Adrenal gland (tissue), 9 donors: ENCODE measurements at regions not wholly inside any gene's neighbourhood (a gene's known extent, or its start where the extent isn't known, plus 50 kb on each side); places are given as distances from the start of the nearest gene placed in this dataset.

Source experiments
- DNase-seq, 7 donors: peaks; one replicate each; pipeline ENCODE4 v3.0.0-alpha.2; 2019 to 2020
- H3K27ac ChIP-seq, 5 donors: fragments of 200-600 bp; sonication (generic) in 4 of 5; 1 replicate in 3 of 5; 2 replicates in 2 of 5; pipeline versions ENCODE4 v1.5.1 to v1.8.0; 2016 to 2020; ENCODE audit warnings: mild to moderate bottlenecking in 1 of 5
- H3K27me3 ChIP-seq: fragments of 200-600 bp; 2 replicates; pipeline ENCODE4 v1.8.0; 2021
- H3K36me3 ChIP-seq, 2 donors: fragments of 200-600 bp; replicated peaks in 1 of 2; 1 replicate in 1 of 2; 2 replicates in 1 of 2; pipeline versions ENCODE4 v1.5.1 to v1.8.0; 2018 to 2022
- H3K4me1 ChIP-seq, 2 donors: fragments of 200-600 bp; replicated peaks in 1 of 2; 1 replicate in 1 of 2; 2 replicates in 1 of 2; pipeline versions ENCODE4 v1.5.1 to v1.8.0; 2018 to 2021
- H3K4me3 ChIP-seq, 4 donors: fragments of 200-600 bp; sonication (generic) in 3 of 4; one replicate each; pipeline ENCODE4 v1.5.1; 2016 to 2018
- H3K9me3 ChIP-seq, 3 donors: fragments of 200-600 bp; sonication (generic) in 1 of 3; replicated peaks in 1 of 3; 1 replicate in 2 of 3; 2 replicates in 1 of 3; pipeline versions ENCODE4 v1.5.1 to v1.8.0; 2016 to 2021
- CTCF ChIP-seq, 6 experiments: fragments of 450-650 bp in 4 of 6; fragments of 200-600 bp in 2 of 6; sonication (generic) in 1 of 6; IDR thresholded peaks; 1 replicate in 5 of 6; 2 replicates in 1 of 6; pipeline versions ENCODE4 v1.5.1 to v1.8.0; 2016 to 2021; ENCODE audit warnings: antibody characterized with exemption in 6 of 6, mild to moderate bottlenecking in 2 of 6, moderate library complexity in 1 of 6
- POLR2A ChIP-seq, 2 donors: fragments of 450-650 bp; IDR thresholded peaks; one replicate each; pipeline ENCODE4 v1.6.1; 2017; ENCODE audit warnings: antibody characterized with exemption in 2 of 2, mild to moderate bottlenecking in 2 of 2, moderate library complexity in 1 of 2
- WGBS, 4 donors: extraction: QIAGEN DNeasy Blood & Tissue Kit in 2 of 4; methylation state at CpG; one replicate each; pipeline versions ENCODE4 v1.1.5 to v1.1.7; 2013 to 2017; 5-methylcytosine and 5-hydroxymethylcytosine counted together
- intact Hi-C, 2 donors: fragments of 100-400 bp; cut with DNase I; formaldehyde crosslinking; loops; one replicate each; pipeline versions ENCODE4 v1.14.1 to v1.15.0; 2022 to 2023
- donor health status: healthy with polysubstance abuse.
- donor health status: Bipolar disorder and iron deficiency.
- donor health status: DM: yes; HTN: yes; CAD: no.
- donor health status: DM: no; HTN: no; CAD: no.
- donor health status: DM: no; HTN: no; CAD: no.

GRCh38 chr16:59236804-59237458 is 502.8 kb upstream of the GOT2 start:
- TF ChIP-seq CTCF (IDR thresholded peaks at IDR 0.05) (no peak), POLR2A (IDR thresholded peaks at IDR 0.05) (no peak)
- H3K4me3 ChIP-seq: no peak overlapping the region
- H3K36me3 ChIP-seq: no peaks in the 10 kb centered on the region
- H3K27ac ChIP-seq: no peak overlapping the region
- WGBS, 4 donors: 59 to 70% (median 66%) methylated on average over 4 of the region's 4 CpGs
- H3K9me3 ChIP-seq: no peaks in the 10 kb centered on the region
- intact Hi-C loops: no loop called here
- H3K27me3 ChIP-seq: no peaks in the 10 kb centered on the region
- no peak for DNase-seq
- H3K4me1 ChIP-seq: no peaks in the 10 kb centered on the region

- Histone ChIP-seq H3K4me3 (no peak overlapping the region), H3K27me3 (no peaks in the 10 kb centered on the region), H3K27ac (no peak overlapping the region), H3K4me1 (no peaks in the 10 kb centered on the region), H3K36me3 (no peaks in the 10 kb centered on the region), H3K9me3 (no peaks in the 10 kb centered on the region)
- WGBS, 4 donors: 51 to 61% (median 57%) methylated on average over 2 of the region's 2 CpGs
- intact Hi-C loops: no loop called here
- no peak for DNase-seq
- TF ChIP-seq CTCF (IDR thresholded peaks at IDR 0.05) (no peak), POLR2A (IDR thresholded peaks at IDR 0.05) (no peak)
Measured at GRCh38 chr16:59224401-59224800, 490.3 kb upstream of the GOT2 start.

- Histone ChIP-seq H3K27me3 (no peaks in the 10 kb centered on the region), H3K4me1 (no peaks in the 10 kb centered on the region), H3K4me3 (no peak overlapping the region), H3K36me3 (no peaks in the 10 kb centered on the region), H3K27ac (no peak overlapping the region), H3K9me3 (no peaks in the 10 kb centered on the region)
- TF ChIP-seq POLR2A (IDR thresholded peaks at IDR 0.05) (no peak), CTCF (IDR thresholded peaks at IDR 0.05) (no peak)
- intact Hi-C loops: no loop called here
- no peak for DNase-seq
- WGBS, 4 donors: 37 to 64% (median 48%) methylated on average over 1 of the region's 1 CpG
Measured at GRCh38 chr16:59220011-59220410, 485.9 kb upstream of the GOT2 start.

- 65 to 91% (median 69%) methylated on average over 3 of the region's 3 CpGs for WGBS, 4 donors
- no peaks in the 10 kb centered on the region for H3K4me1 ChIP-seq
Measured at GRCh38 chr16:59216291-59216690, 482.2 kb upstream of the GOT2 start.

More at GRCh38 chr16:59216291-59216690, 482.2 kb upstream of the GOT2 start:
- Histone ChIP-seq H3K27me3 (no peaks in the 10 kb centered on the region), H3K27ac (no peak overlapping the region), H3K36me3 (no peaks in the 10 kb centered on the region), H3K9me3 (no peaks in the 10 kb centered on the region), H3K4me3 (no peak overlapping the region)
- no peak for DNase-seq
- TF ChIP-seq POLR2A (IDR thresholded peaks at IDR 0.05) (no peak), CTCF (IDR thresholded peaks at IDR 0.05) (no peak)
- intact Hi-C loops: no loop called here
